ENCODE measurements at regions not wholly inside any gene's neighbourhood (a gene's known extent, or its start where the extent isn't known, plus 50 kb on each side); places are given as distances from the start of the nearest gene placed in this dataset.

- Mint-ChIP-seq H3K27ac (no peak overlapping the region), H3K9me3 (peaks cover 5 to 10% (median 8%) of the 10 kb centered on the region in 5 donors), H3K36me3 (no peaks in the 10 kb centered on the region), H3K4me3 (no peak overlapping the region), H3K4me1 (no peaks in the 10 kb centered on the region), H3K27me3 (peaks cover 0 to 2% of the 10 kb centered on the region in 2 donors)
- Histone ChIP-seq H3K4me3 (ENCODE audit: low read length) (no peak overlapping the region), H3K4me1 (ENCODE audit: insufficient read depth, low read length) (no peaks in the 10 kb centered on the region), H3K27me3 (ENCODE audit: insufficient read depth, low read length, poor library complexity, severe bottlenecking) (no peaks in the 10 kb centered on the region), H3K27ac (ENCODE audit: low read depth, low read length) (no peak overlapping the region), H3K36me3 (ENCODE audit: insufficient read depth, low read length) (no peaks in the 10 kb centered on the region), H3K9me3 (ENCODE audit: low read length) (no peaks in the 10 kb centered on the region)
- ChIA-PET CTCF (no interaction called here), POLR2A (no interaction called here)
- no peak for DNase-seq
These were observed 331.3 kb downstream of the CYRIA start for GRCh38 chr2:16334366-16334765.

- POLR2A ChIA-PET, result no interaction called here
- H3K27me3 ChIP-seq (ENCODE audit: insufficient read depth, low read length, poor library complexity, severe bottlenecking), result no peaks in the 10 kb centered on the region
- CTCF ChIA-PET, result no interaction called here
- H3K36me3 ChIP-seq (ENCODE audit: insufficient read depth, low read length), result no peaks in the 10 kb centered on the region
- Mint-ChIP-seq H3K36me3 (no peaks in the 10 kb centered on the region), H3K9me3 (peaks cover 2 to 5% (median 4%) of the 10 kb centered on the region in 5 donors), H3K4me1 (no peaks in the 10 kb centered on the region), H3K27ac (no peak overlapping the region), H3K27me3 (peaks cover 0 to 2% of the 10 kb centered on the region in 2 donors), H3K4me3 (no peak overlapping the region)
- no peaks in the 10 kb centered on the region for H3K4me1 ChIP-seq (ENCODE audit: insufficient read depth, low read length)
- H3K9me3 ChIP-seq (ENCODE audit: low read length), result no peaks in the 10 kb centered on the region
- DNase-seq, result no peak
- no peak overlapping the region for H3K4me3 ChIP-seq (ENCODE audit: low read length)
- no peak overlapping the region for H3K27ac ChIP-seq (ENCODE audit: low read depth, low read length)
These were observed 332.0 kb downstream of the CYRIA start for GRCh38 chr2:16333681-16334080.

- ChIA-PET CTCF (no interaction called here), POLR2A (no interaction called here)
- no peak for DNase-seq
- Histone ChIP-seq H3K4me3 (ENCODE audit: low read length) (no peak overlapping the region), H3K4me1 (ENCODE audit: insufficient read depth, low read length) (no peaks in the 10 kb centered on the region), H3K27ac (ENCODE audit: low read depth, low read length) (no peak overlapping the region), H3K36me3 (ENCODE audit: insufficient read depth, low read length) (no peaks in the 10 kb centered on the region), H3K27me3 (ENCODE audit: insufficient read depth, low read length, poor library complexity, severe bottlenecking) (no peaks in the 10 kb centered on the region), H3K9me3 (ENCODE audit: low read length) (no peaks in the 10 kb centered on the region)
- Mint-ChIP-seq H3K4me3 (no peak overlapping the region), H3K36me3 (no peaks in the 10 kb centered on the region), H3K27ac (no peak overlapping the region), H3K9me3 (peaks cover 0 to 5% (median 0%) of the 10 kb centered on the region in 5 donors), H3K4me1 (no peaks in the 10 kb centered on the region), H3K27me3 (peaks cover 0 to 2% of the 10 kb centered on the region in 2 donors)
These were observed 332.7 kb downstream of the CYRIA start for GRCh38 chr2:16332681-16333557.

- no peaks in the 10 kb centered on the region for H3K9me3 ChIP-seq (ENCODE audit: low read length)
- DNase-seq, result no peak
- no peak overlapping the region for H3K4me3 ChIP-seq (ENCODE audit: low read length)
- ChIA-PET POLR2A (no interaction called here), CTCF (no interaction called here)
- no peaks in the 10 kb centered on the region for H3K4me1 ChIP-seq (ENCODE audit: insufficient read depth, low read length)
- H3K27ac Mint-ChIP-seq, result no peak overlapping the region
- H3K4me3 Mint-ChIP-seq, result no peak overlapping the region
- no peaks in the 10 kb centered on the region for H3K27me3 ChIP-seq (ENCODE audit: insufficient read depth, low read length, poor library complexity, severe bottlenecking)
- H3K36me3 Mint-ChIP-seq, result no peaks in the 10 kb centered on the region
- peaks cover 0 to 2% of the 10 kb centered on the region in 2 donors for H3K27me3 Mint-ChIP-seq
- H3K4me1 Mint-ChIP-seq, result no peaks in the 10 kb centered on the region
- H3K9me3 Mint-ChIP-seq, result peaks cover 0 to 4% (median 0%) of the 10 kb centered on the region in 5 donors
- H3K36me3 ChIP-seq (ENCODE audit: insufficient read depth, low read length), result no peaks in the 10 kb centered on the region
- no peak overlapping the region for H3K27ac ChIP-seq (ENCODE audit: low read depth, low read length)
These were observed 333.9 kb downstream of the CYRIA start for GRCh38 chr2:16331772-16332171.

GRCh38 chr2:16330982-16331381 lies 334.7 kb downstream of the CYRIA start:
- Mint-ChIP-seq H3K9me3 (peaks cover 0 to 4% (median 0%) of the 10 kb centered on the region in 5 donors), H3K36me3 (no peaks in the 10 kb centered on the region), H3K27me3 (peaks cover 0 to 2% of the 10 kb centered on the region in 2 donors), H3K4me1 (no peaks in the 10 kb centered on the region), H3K4me3 (no peak overlapping the region), H3K27ac (no peak overlapping the region)
- H3K36me3 ChIP-seq (ENCODE audit: insufficient read depth, low read length), result no peaks in the 10 kb centered on the region
- CTCF ChIA-PET, result no interaction called here
- H3K4me1 ChIP-seq (ENCODE audit: insufficient read depth, low read length), result no peaks in the 10 kb centered on the region
- no peaks in the 10 kb centered on the region for H3K9me3 ChIP-seq (ENCODE audit: low read length)
- H3K4me3 ChIP-seq (ENCODE audit: low read length), result no peak overlapping the region
- H3K27ac ChIP-seq (ENCODE audit: low read depth, low read length), result no peak overlapping the region
- no peaks in the 10 kb centered on the region for H3K27me3 ChIP-seq (ENCODE audit: insufficient read depth, low read length, poor library complexity, severe bottlenecking)
- POLR2A ChIA-PET, result no interaction called here
- DNase-seq, result no peak

GRCh38 chr2:16330571-16330970 lies 335.1 kb downstream of the CYRIA start:
- Mint-ChIP-seq H3K4me1 (no peaks in the 10 kb centered on the region), H3K9me3 (peaks cover 0 to 4% (median 0%) of the 10 kb centered on the region in 5 donors), H3K36me3 (no peaks in the 10 kb centered on the region), H3K4me3 (no peak overlapping the region), H3K27me3 (peaks cover 0 to 2% of the 10 kb centered on the region in 2 donors), H3K27ac (no peak overlapping the region)
- no peaks in the 10 kb centered on the region for H3K4me1 ChIP-seq (ENCODE audit: insufficient read depth, low read length)
- no peak overlapping the region for H3K27ac ChIP-seq (ENCODE audit: low read depth, low read length)
- no peak overlapping the region for H3K4me3 ChIP-seq (ENCODE audit: low read length)
- H3K27me3 ChIP-seq (ENCODE audit: insufficient read depth, low read length, poor library complexity, severe bottlenecking), result no peaks in the 10 kb centered on the region
- no peaks in the 10 kb centered on the region for H3K9me3 ChIP-seq (ENCODE audit: low read length)
- no peaks in the 10 kb centered on the region for H3K36me3 ChIP-seq (ENCODE audit: insufficient read depth, low read length)
- no peak for DNase-seq
- ChIA-PET POLR2A (no interaction called here), CTCF (no interaction called here)

GRCh38 chr2:16330012-16330411 lies 335.6 kb downstream of the CYRIA start:
- H3K27me3 Mint-ChIP-seq, result peaks cover 0 to 2% of the 10 kb centered on the region in 2 donors
- Histone ChIP-seq H3K4me1 (ENCODE audit: insufficient read depth, low read length) (no peaks in the 10 kb centered on the region), H3K4me3 (ENCODE audit: low read length) (no peak overlapping the region), H3K27ac (ENCODE audit: low read depth, low read length) (no peak overlapping the region), H3K27me3 (ENCODE audit: insufficient read depth, low read length, poor library complexity, severe bottlenecking) (no peaks in the 10 kb centered on the region), H3K36me3 (ENCODE audit: insufficient read depth, low read length) (no peaks in the 10 kb centered on the region), H3K9me3 (ENCODE audit: low read length) (no peaks in the 10 kb centered on the region)
- no peak overlapping the region for H3K4me3 Mint-ChIP-seq
- no peaks in the 10 kb centered on the region for H3K36me3 Mint-ChIP-seq
- POLR2A ChIA-PET, result no interaction called here
- peaks cover 0 to 4% (median 0%) of the 10 kb centered on the region in 5 donors for H3K9me3 Mint-ChIP-seq
- CTCF ChIA-PET, result no interaction called here
- H3K4me1 Mint-ChIP-seq, result no peaks in the 10 kb centered on the region
- no peak overlapping the region for H3K27ac Mint-ChIP-seq
- no peak for DNase-seq

GRCh38 chr2:16329421-16329820 lies 336.2 kb downstream of the CYRIA start:
- Histone ChIP-seq H3K27ac (ENCODE audit: low read depth, low read length) (no peak overlapping the region), H3K4me3 (ENCODE audit: low read length) (no peak overlapping the region), H3K27me3 (ENCODE audit: insufficient read depth, low read length, poor library complexity, severe bottlenecking) (no peaks in the 10 kb centered on the region), H3K36me3 (ENCODE audit: insufficient read depth, low read length) (no peaks in the 10 kb centered on the region), H3K9me3 (ENCODE audit: low read length) (no peaks in the 10 kb centered on the region), H3K4me1 (ENCODE audit: insufficient read depth, low read length) (no peaks in the 10 kb centered on the region)
- peaks cover 0 to 4% (median 0%) of the 10 kb centered on the region in 5 donors for H3K9me3 Mint-ChIP-seq
- H3K4me1 Mint-ChIP-seq, result no peaks in the 10 kb centered on the region
- no peak for DNase-seq
- H3K27me3 Mint-ChIP-seq, result peaks cover 0 to 2% of the 10 kb centered on the region in 2 donors
- CTCF ChIA-PET, result no interaction called here
- no peak overlapping the region for H3K4me3 Mint-ChIP-seq
- POLR2A ChIA-PET, result no interaction called here
- H3K36me3 Mint-ChIP-seq, result no peaks in the 10 kb centered on the region
- no peak overlapping the region for H3K27ac Mint-ChIP-seq
